ENCODE measurements at regions not wholly inside any gene's neighbourhood (a gene's known extent, or its start where the extent isn't known, plus 50 kb on each side); places are given as distances from the start of the nearest gene placed in this dataset.
"Not testable (repeated sequence)": the region's sequence is repeated elsewhere in the genome, so short reads cannot be mapped to it uniquely, and the experiment has no call there.

GRCh38 chr20:29884322-29884721 lies 1373.1 kb upstream of the DEFB115 start:
- not testable (repeated sequence) for H3K36me3 Mint-ChIP-seq (ENCODE audit: low read depth); H3K27me3 Mint-ChIP-seq; ATAC-seq (replicated peaks); H3K4me1 Mint-ChIP-seq; H3K4me3 Mint-ChIP-seq; H3K27ac Mint-ChIP-seq
- peaks cover 14% of the 10 kb centered on the region for H3K9me3 Mint-ChIP-seq

DNA sequence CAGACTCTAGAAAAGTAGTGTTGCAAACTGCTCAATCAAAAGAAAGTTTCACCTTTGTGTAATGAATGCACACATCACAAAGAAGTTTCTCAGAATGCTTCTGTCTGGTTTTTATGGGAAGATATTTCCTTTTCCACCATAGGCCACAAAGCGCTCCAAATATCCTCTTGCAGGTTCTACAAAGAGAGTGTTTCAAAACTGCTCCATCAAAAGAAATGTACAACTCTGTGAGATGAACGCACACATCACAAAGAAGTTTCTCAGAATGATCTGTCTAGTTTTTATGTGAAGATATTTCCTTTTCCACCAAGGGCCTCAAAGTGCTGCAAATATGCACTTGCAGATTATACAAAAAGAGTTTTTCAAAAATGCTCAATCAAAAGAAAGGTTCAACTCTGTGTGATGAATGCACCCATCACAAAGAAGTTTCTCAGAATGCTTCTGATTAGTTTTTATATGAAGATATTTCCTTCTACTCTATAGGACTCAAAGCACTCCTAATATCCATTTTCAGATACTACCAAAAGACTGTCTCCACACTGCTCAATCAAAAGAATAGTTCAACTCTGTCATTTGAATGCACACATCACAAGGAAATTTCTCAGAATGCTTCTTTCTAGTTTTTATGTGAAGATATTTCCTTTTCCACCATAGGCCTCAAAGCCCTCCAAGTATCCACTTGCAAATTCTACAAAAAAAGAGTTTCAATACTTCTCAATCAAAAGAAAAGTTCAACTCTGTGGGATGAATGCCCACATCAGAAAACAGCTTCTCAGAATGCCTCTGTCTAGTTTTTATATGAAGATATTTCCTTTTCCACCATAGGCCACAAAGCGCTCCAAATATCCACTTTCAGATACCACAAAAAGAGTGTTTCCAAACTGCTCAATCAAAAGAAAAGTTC lies 1371.9 kb upstream of the DEFB115 start:
- H3K9me3 Mint-ChIP-seq, result peaks cover 14% of the 10 kb centered on the region
- H3K27me3 Mint-ChIP-seq; H3K4me1 Mint-ChIP-seq; H3K4me3 Mint-ChIP-seq; H3K27ac Mint-ChIP-seq; H3K36me3 Mint-ChIP-seq (ENCODE audit: low read depth); ATAC-seq (replicated peaks): not testable (repeated sequence)

- not testable (repeated sequence) for H3K4me3 Mint-ChIP-seq; H3K36me3 Mint-ChIP-seq (ENCODE audit: low read depth); H3K27me3 Mint-ChIP-seq; H3K9me3 Mint-ChIP-seq; ATAC-seq (replicated peaks); H3K4me1 Mint-ChIP-seq; H3K27ac Mint-ChIP-seq
These were observed 1365.9 kb upstream of the DEFB115 start for GRCh38 chr20:29891555-29891954.

Measured in activated T-helper 17 cell treated with anti-CD3 and anti-CD28 coated beads, Interleukin-2, amount 50 U/mL, for 72 hours (primary cell).